Epidermal melanocyte (primary cell): ENCODE measurements at regions not wholly inside any gene's neighbourhood (a gene's known extent, or its start where the extent isn't known, plus 50 kb on each side); places are given as distances from the start of the nearest gene placed in this dataset.

Source experiments
- DNase-seq: peaks from one replicate; pipeline ENCODE4 v3.0.0; 2011; ENCODE audit warnings: low spot score; ENCODE audit not compliant: insufficient read length

- DNase-seq = no peak
Measured at GRCh38 chr2:145197944-145198343, 678.0 kb upstream of the ZEB2 start.

- DNase-seq = no peak
Measured at GRCh38 chr2:145194673-145195072, 674.8 kb upstream of the ZEB2 start.

GRCh38 chr2:145190031-145190703, 670.2 kb upstream of the ZEB2 start:
- no peak for DNase-seq

- no peak for DNase-seq
Measured at GRCh38 chr2:145186303-145186702, 666.4 kb upstream of the ZEB2 start.

- DNase-seq = no peak
Measured at GRCh38 chr2:145185696-145186095, 665.8 kb upstream of the ZEB2 start.

- no peak for DNase-seq
Measured at GRCh38 chr2:145184741-145185651, 665.1 kb upstream of the ZEB2 start.

- no peak for DNase-seq
Measured at GRCh38 chr2:145169285-145169684, 649.4 kb upstream of the ZEB2 start.

GRCh38 chr2:145168091-145168490, 648.2 kb upstream of the ZEB2 start:
- DNase-seq = no peak

GRCh38 chr2:145166731-145167302, 646.9 kb upstream of the ZEB2 start:
- no peak for DNase-seq

GRCh38 chr2:145161656-145162055, 641.7 kb upstream of the ZEB2 start:
- no peak for DNase-seq

GRCh38 chr2:145160855-145161254, 640.9 kb upstream of the ZEB2 start:
- no peak for DNase-seq

- no peak for DNase-seq
Measured at GRCh38 chr2:145159676-145160075, 639.8 kb upstream of the ZEB2 start.

- peak; percentile 25 for DNase-seq
Measured at GRCh38 chr2:145157741-145158591, 638.0 kb upstream of the ZEB2 start.

- DNase-seq = no peak
Measured at GRCh38 chr2:145157036-145157675, 637.2 kb upstream of the ZEB2 start.

GRCh38 chr2:145156199-145156598, 636.3 kb upstream of the ZEB2 start:
- no peak for DNase-seq

- DNase-seq = no peak
Measured at GRCh38 chr2:145155196-145155595, 635.3 kb upstream of the ZEB2 start.

GRCh38 chr2:145154731-145155130, 634.8 kb upstream of the ZEB2 start:
- no peak for DNase-seq

GRCh38 chr2:145146691-145147090, 626.8 kb upstream of the ZEB2 start:
- DNase-seq = no peak

GRCh38 chr2:145144131-145144728, 624.3 kb upstream of the ZEB2 start:
- no peak for DNase-seq

GRCh38 chr2:145141981-145142380, 622.1 kb upstream of the ZEB2 start:
- no peak for DNase-seq

GRCh38 chr2:145140658-145141057, 620.7 kb upstream of the ZEB2 start:
- DNase-seq = no peak
